ENCODE measurements at regions not wholly inside any gene's neighbourhood (a gene's known extent, or its start where the extent isn't known, plus 50 kb on each side); places are given as distances from the start of the nearest gene placed in this dataset.

- CTCF ChIA-PET, result interaction anchor here (0.6 kb wide), 1 partner anchor 157 kb away, joined by 3 read pairs; no protein-coding TSS in a partner anchor
- DNase-seq (ENCODE audit: low read depth), result peak; percentile 4
Measured at GRCh38 chr2:143909577-143910353, 610.2 kb downstream of the ZEB2 start.

DNA sequence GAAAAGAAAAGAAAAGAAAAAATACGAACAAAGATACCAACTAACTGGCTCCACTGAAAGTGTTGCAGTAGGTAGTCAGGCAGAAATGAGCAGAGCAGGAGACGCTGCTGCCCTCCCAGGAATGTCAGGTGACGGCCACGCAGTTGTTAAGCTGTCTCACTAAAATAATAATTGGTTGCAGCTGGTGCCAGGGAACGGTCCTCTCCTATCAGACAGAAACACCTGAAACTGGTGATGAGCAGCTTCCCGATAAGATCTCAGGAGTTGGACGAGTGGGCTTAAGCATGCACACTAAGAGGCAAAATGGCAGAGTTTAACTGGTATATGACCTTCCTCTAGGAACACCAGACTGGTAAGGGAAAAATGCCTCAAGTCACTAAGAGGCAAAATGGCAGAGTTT, 611.1 kb downstream of the ZEB2 start:
- DNase-seq (ENCODE audit: low read depth), result no peak
- POLR2A ChIA-PET, result no interaction called here
- Histone ChIP-seq H3K36me3 (ENCODE audit: control insufficient read depth, insufficient read depth, low read length) (no peaks in the 10 kb centered on the region), H3K27me3 (ENCODE audit: control insufficient read depth, insufficient read depth, low read length) (no peaks in the 10 kb centered on the region), H3K4me3 (ENCODE audit: low read depth, low read length) (no peak overlapping the region)
- TF ChIP-seq CTCF (IDR thresholded peaks at IDR 0.05; ENCODE audit: insufficient read depth, low read depth, low read length), result no peak
- CTCF ChIA-PET, result no interaction called here

More at GRCh38 chr2:143909577-143910353, 610.2 kb downstream of the ZEB2 start:
- no peak for TF ChIP-seq CTCF (IDR thresholded peaks at IDR 0.05; ENCODE audit: insufficient read depth, low read depth, low read length)
- Histone ChIP-seq H3K27me3 (ENCODE audit: control insufficient read depth, insufficient read depth, low read length) (no peaks in the 10 kb centered on the region), H3K36me3 (ENCODE audit: control insufficient read depth, insufficient read depth, low read length) (no peaks in the 10 kb centered on the region), H3K4me3 (ENCODE audit: low read depth, low read length) (no peak overlapping the region)
- POLR2A ChIA-PET, result no interaction called here

GRCh38 chr2:143907801-143908200, 612.1 kb downstream of the ZEB2 start:
- Histone ChIP-seq H3K27me3 (ENCODE audit: control insufficient read depth, insufficient read depth, low read length) (no peaks in the 10 kb centered on the region), H3K36me3 (ENCODE audit: control insufficient read depth, insufficient read depth, low read length) (no peaks in the 10 kb centered on the region), H3K4me3 (ENCODE audit: low read depth, low read length) (no peak overlapping the region)
- TF ChIP-seq CTCF (IDR thresholded peaks at IDR 0.05; ENCODE audit: insufficient read depth, low read depth, low read length), result no peak
- DNase-seq (ENCODE audit: low read depth), result peak; percentile 37
- ChIA-PET POLR2A (no interaction called here), CTCF (no interaction called here)

DNA sequence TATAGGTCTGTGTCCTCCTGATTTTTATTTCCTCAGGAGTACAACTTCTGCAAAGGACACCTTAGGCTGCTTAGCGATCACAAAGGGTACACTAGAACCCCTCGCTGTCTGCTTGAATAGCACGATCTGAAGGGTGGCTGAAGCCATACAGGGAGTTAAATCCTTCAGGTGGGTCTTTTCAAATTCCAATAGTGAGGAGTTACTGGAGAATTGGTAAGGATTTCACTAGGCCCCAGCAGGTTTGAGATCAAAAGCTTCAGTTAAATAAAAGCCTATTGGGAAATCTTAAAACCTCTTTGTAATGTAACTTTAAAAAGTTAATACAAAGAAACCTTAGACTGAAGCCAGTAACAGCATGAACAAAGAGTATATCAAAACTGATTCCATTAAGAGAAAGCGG, 613.1 kb downstream of the ZEB2 start:
- CTCF ChIA-PET, result no interaction called here
- POLR2A ChIA-PET, result no interaction called here
- Histone ChIP-seq H3K27me3 (ENCODE audit: control insufficient read depth, insufficient read depth, low read length) (no peaks in the 10 kb centered on the region), H3K4me3 (ENCODE audit: low read depth, low read length) (no peak overlapping the region), H3K36me3 (ENCODE audit: control insufficient read depth, insufficient read depth, low read length) (no peaks in the 10 kb centered on the region)
- no peak for TF ChIP-seq CTCF (IDR thresholded peaks at IDR 0.05; ENCODE audit: insufficient read depth, low read depth, low read length)
- no peak for DNase-seq (ENCODE audit: low read depth)

GRCh38 chr2:143905587-143905986, 614.3 kb downstream of the ZEB2 start:
- ChIA-PET POLR2A (no interaction called here), CTCF (no interaction called here)
- H3K4me3 ChIP-seq (ENCODE audit: low read depth, low read length), result no peak overlapping the region
- no peak for TF ChIP-seq CTCF (IDR thresholded peaks at IDR 0.05; ENCODE audit: insufficient read depth, low read depth, low read length)
- DNase-seq (ENCODE audit: low read depth), result no peak
- no peaks in the 10 kb centered on the region for H3K27me3 ChIP-seq (ENCODE audit: control insufficient read depth, insufficient read depth, low read length)
- H3K36me3 ChIP-seq (ENCODE audit: control insufficient read depth, insufficient read depth, low read length), result no peaks in the 10 kb centered on the region
